ENCODE measurements at regions not wholly inside any gene's neighbourhood (a gene's known extent, or its start where the extent isn't known, plus 50 kb on each side); places are given as distances from the start of the nearest gene placed in this dataset.
A peak's percentile ranks its signal among the peaks of the same experiment; 100 is the strongest.

DNA sequence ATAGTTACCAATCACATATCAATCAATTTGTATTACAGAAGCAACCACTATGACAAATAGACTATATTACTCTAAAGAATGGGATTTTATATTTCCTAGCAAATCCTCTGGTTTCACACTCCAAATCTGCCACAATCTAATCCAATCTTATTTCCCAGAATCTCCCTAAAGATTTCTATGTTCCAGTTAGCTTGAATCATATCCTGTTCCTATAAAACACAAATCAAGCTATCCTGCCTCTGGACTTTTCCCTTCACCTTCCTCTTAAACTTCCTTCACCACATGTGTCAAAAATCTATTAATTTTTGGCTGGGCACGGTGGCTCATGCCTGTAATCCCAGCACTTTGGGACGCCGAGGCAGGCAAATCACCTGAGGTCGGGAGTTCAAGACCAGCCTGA is 50.0 kb downstream of the PIK3C2A start:
- no peak overlapping the region for H3K27ac ChIP-seq (ENCODE audit: low read depth in 1 of 2, low read length in 2 of 2)
- H3K4me3 ChIP-seq (ENCODE audit: low read length in 2 of 2), result no peak overlapping the region

DNA sequence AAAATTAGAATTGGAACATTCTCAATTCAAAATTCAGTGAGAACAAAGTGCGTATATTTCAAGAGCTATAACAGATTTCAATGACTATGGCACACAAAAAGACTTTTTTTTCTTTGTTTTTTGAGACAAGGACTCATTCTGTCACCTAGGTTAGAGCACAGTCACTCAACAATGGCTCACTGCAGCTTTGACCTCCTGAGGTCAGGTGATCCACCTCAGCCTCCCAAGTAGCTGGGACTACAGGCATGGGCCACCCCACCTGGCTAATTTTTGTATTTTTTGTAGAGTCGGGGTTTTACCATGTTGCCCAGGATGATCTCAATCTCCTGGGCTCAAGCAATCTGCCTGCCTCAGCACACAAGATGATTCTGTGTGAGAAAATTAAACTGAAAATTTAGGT is 51.5 kb downstream of the PIK3C2A start:
- ATAC-seq (ENCODE audit: low FRiP score) (no peak), DNase-seq (no peak)
- 95 to 97% methylated on average over 2 of the region's 2 CpGs for WGBS, 2 donors
- Histone ChIP-seq H3K9me3 (ENCODE audit: control insufficient read depth, low read length) (no peaks in the 10 kb centered on the region), H3K4me3 (ENCODE audit: low read length in 2 of 2) (no peak overlapping the region), H3K36me3 (ENCODE audit: control insufficient read depth in 1 of 2, insufficient read depth in 2 of 2, low read length in 1 of 2) (no peaks in the 10 kb centered on the region), H3K27me3 (ENCODE audit: control insufficient read depth in 1 of 2, insufficient read depth in 2 of 2, low read length in 1 of 2) (no peaks in the 10 kb centered on the region), H3K27ac (ENCODE audit: low read depth in 1 of 2, low read length in 2 of 2) (no peak overlapping the region), H3K4me1 (ENCODE audit: control insufficient read depth in 1 of 2, insufficient read depth in 2 of 2, low read length in 2 of 2) (peaks cover 2 to 5% of the 10 kb centered on the region in 2 donors)
- intact Hi-C loops (cut with DNase I), result loop anchor here in 1 of 2 donors (10.0 kb wide), 1 partner anchor 61 kb away; no protein-coding TSS in a partner anchor

More for the DNA sequence above, 50.0 kb downstream of the PIK3C2A start:
- WGBS, 2 donors, result 92 to 95% methylated on average over 4 of the region's 4 CpGs
- ATAC-seq (ENCODE audit: low FRiP score), result no peak
- intact Hi-C loops (cut with DNase I), result loop anchor here in 1 of 2 donors (10.0 kb wide), 1 partner anchor 63 kb away; no protein-coding TSS in a partner anchor
- Histone ChIP-seq H3K4me1 (ENCODE audit: control insufficient read depth in 1 of 2, insufficient read depth in 2 of 2, low read length in 2 of 2) (peaks cover 2 to 8% of the 10 kb centered on the region in 2 donors), H3K27me3 (ENCODE audit: control insufficient read depth in 1 of 2, insufficient read depth in 2 of 2, low read length in 1 of 2) (no peaks in the 10 kb centered on the region), H3K9me3 (ENCODE audit: control insufficient read depth, low read length) (no peaks in the 10 kb centered on the region), H3K36me3 (ENCODE audit: control insufficient read depth in 1 of 2, insufficient read depth in 2 of 2, low read length in 1 of 2) (no peaks in the 10 kb centered on the region)
- DNase-seq, result no peak

- no peak overlapping the region for H3K4me3 ChIP-seq (ENCODE audit: low read length in 2 of 2)
- ATAC-seq (ENCODE audit: low FRiP score), result no peak
- WGBS, 2 donors, result 97 to 100% methylated on average over 1 of the region's 1 CpG
- H3K27ac ChIP-seq (ENCODE audit: low read depth in 1 of 2, low read length in 2 of 2), result peak overlapping the region in 1 of 2 donors; percentile 76
- intact Hi-C loops (cut with DNase I), result loop anchor here in 1 of 2 donors (5.0 to 10.0 kb wide), 2 partner anchors 53 to 60 kb away; partner anchors contain the start of gene PIK3C2A
- no peaks in the 10 kb centered on the region for H3K9me3 ChIP-seq (ENCODE audit: control insufficient read depth, low read length)
- H3K27me3 ChIP-seq (ENCODE audit: control insufficient read depth in 1 of 2, insufficient read depth in 2 of 2, low read length in 1 of 2), result no peaks in the 10 kb centered on the region
- DNase-seq, result no peak
- H3K36me3 ChIP-seq (ENCODE audit: control insufficient read depth in 1 of 2, insufficient read depth in 2 of 2, low read length in 1 of 2), result no peaks in the 10 kb centered on the region
- H3K4me1 ChIP-seq (ENCODE audit: control insufficient read depth in 1 of 2, insufficient read depth in 2 of 2, low read length in 2 of 2), result peaks cover 4 to 5% of the 10 kb centered on the region in 2 donors
These were observed 53.2 kb downstream of the PIK3C2A start for GRCh38 chr11:17154409-17155159.

DNA sequence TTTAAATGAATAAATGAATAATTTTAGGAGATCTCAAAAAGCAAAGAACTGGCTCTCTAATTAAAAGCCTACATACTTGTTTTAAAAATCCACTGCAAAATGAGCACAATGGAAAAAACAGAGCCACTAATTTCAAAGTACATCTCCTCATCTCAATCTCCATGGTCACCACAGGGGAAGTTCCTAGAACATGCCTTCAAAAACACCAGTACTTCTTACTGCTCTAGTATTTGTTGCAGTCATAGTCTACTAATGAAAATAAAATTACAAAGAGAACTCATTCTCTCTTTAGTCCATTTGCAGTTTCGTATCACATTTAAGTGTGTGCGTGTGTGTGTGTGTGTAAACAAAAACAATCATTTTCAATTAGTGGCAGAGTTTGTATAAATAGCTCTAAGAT is 54.0 kb downstream of the PIK3C2A start:
- no peak for DNase-seq
- no peak for ATAC-seq (ENCODE audit: low FRiP score)
- H3K36me3 ChIP-seq (ENCODE audit: control insufficient read depth in 1 of 2, insufficient read depth in 2 of 2, low read length in 1 of 2), result no peaks in the 10 kb centered on the region
- H3K27ac ChIP-seq (ENCODE audit: low read depth in 1 of 2, low read length in 2 of 2), result peak overlapping the region in 1 of 2 donors; percentile 28
- intact Hi-C loops (cut with DNase I), result loop anchor here in 1 of 2 donors (5.0 to 10.0 kb wide), 2 partner anchors 54 to 59 kb away; partner anchors contain the start of gene PIK3C2A
- 58% methylated on average over 2 of the region's 2 CpGs for WGBS, 2 donors
- H3K4me3 ChIP-seq (ENCODE audit: low read length in 2 of 2), result no peak overlapping the region
- no peaks in the 10 kb centered on the region for H3K9me3 ChIP-seq (ENCODE audit: control insufficient read depth, low read length)
- H3K4me1 ChIP-seq (ENCODE audit: control insufficient read depth in 1 of 2, insufficient read depth in 2 of 2, low read length in 2 of 2), result peaks cover 2 to 5% of the 10 kb centered on the region in 2 donors
- no peaks in the 10 kb centered on the region for H3K27me3 ChIP-seq (ENCODE audit: control insufficient read depth in 1 of 2, insufficient read depth in 2 of 2, low read length in 1 of 2)

GRCh38 chr11:17152306-17152705 is 55.5 kb downstream of the PIK3C2A start:
- intact Hi-C loops (cut with DNase I), result loop anchor here in 1 of 2 donors (5.0 to 10.0 kb wide), 2 partner anchors 55 to 58 kb away; partner anchors contain the start of gene PIK3C2A
- H3K36me3 ChIP-seq (ENCODE audit: control insufficient read depth in 1 of 2, insufficient read depth in 2 of 2, low read length in 1 of 2), result no peaks in the 10 kb centered on the region
- 99 to 100% methylated on average over 1 of the region's 1 CpG for WGBS, 2 donors
- no peak overlapping the region for H3K27ac ChIP-seq (ENCODE audit: low read depth in 1 of 2, low read length in 2 of 2)
- DNase-seq, result no peak
- no peak for ATAC-seq (ENCODE audit: low FRiP score)
- H3K27me3 ChIP-seq (ENCODE audit: control insufficient read depth in 1 of 2, insufficient read depth in 2 of 2, low read length in 1 of 2), result no peaks in the 10 kb centered on the region
- no peak overlapping the region for H3K4me3 ChIP-seq (ENCODE audit: low read length in 2 of 2)
- no peaks in the 10 kb centered on the region for H3K9me3 ChIP-seq (ENCODE audit: control insufficient read depth, low read length)
- H3K4me1 ChIP-seq (ENCODE audit: control insufficient read depth in 1 of 2, insufficient read depth in 2 of 2, low read length in 2 of 2), result peaks cover 2 to 5% of the 10 kb centered on the region in 2 donors

DNA sequence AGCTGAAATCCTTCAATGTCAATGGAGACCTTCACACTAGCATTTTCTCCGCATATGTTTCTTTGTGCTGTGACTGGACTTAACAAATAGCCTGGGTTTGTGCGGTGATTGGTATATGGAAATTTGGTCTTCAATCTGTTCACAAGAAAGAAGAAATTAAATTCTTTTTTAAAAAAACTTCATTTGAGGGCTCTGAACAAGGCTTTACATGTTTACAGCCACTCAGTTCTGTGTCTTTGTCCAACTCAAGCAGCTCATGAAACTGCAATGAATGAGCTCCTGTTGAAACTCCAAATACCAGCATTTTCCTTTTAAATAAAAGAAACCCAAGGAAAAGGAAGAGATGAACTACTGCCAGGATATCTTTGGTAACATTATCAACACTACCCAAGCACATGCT is 57.3 kb downstream of the PIK3C2A start:
- Histone ChIP-seq H3K4me1 (ENCODE audit: control insufficient read depth in 1 of 2, insufficient read depth in 2 of 2, low read length in 2 of 2) (peaks cover 2 to 3% of the 10 kb centered on the region in 2 donors), H3K9me3 (ENCODE audit: control insufficient read depth, low read length) (no peaks in the 10 kb centered on the region), H3K27me3 (ENCODE audit: control insufficient read depth in 1 of 2, insufficient read depth in 2 of 2, low read length in 1 of 2) (no peaks in the 10 kb centered on the region), H3K4me3 (ENCODE audit: low read length in 2 of 2) (no peak overlapping the region), H3K36me3 (ENCODE audit: control insufficient read depth in 1 of 2, insufficient read depth in 2 of 2, low read length in 1 of 2) (peaks cover 0 to under 1% of the 10 kb centered on the region in 2 donors), H3K27ac (ENCODE audit: low read depth in 1 of 2, low read length in 2 of 2) (no peak overlapping the region)
- DNase-seq (no peak), ATAC-seq (ENCODE audit: low FRiP score) (no peak)
- WGBS, 2 donors, result 96 to 97% methylated on average over 2 of the region's 2 CpGs
- intact Hi-C loops (cut with DNase I), result loop anchor here in 1 of 2 donors (5.0 to 10.0 kb wide), 2 partner anchors 56 to 57 kb away; partner anchors contain the start of gene PIK3C2A

DNA sequence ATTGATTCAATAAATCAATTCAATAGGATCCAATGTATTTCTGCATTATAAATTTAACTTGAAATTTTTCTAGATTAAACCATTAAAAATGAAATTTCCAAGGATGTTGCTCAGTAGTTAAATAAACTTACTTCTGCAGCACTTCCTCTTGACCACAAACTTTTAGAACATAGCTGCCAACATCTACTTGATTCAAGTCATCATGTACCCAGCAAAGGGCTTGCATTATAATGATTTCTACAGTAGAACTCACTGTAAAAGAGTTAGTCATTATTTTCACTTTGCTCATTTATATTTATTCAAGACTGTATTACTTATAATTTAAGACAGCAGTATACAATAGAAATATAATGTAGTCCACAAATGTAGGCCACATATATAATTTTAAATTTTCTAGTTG is 59.2 kb downstream of the PIK3C2A start:
- Histone ChIP-seq H3K4me1 (ENCODE audit: control insufficient read depth in 1 of 2, insufficient read depth in 2 of 2, low read length in 2 of 2) (peaks cover 0 to 2% of the 10 kb centered on the region in 2 donors), H3K27me3 (ENCODE audit: control insufficient read depth in 1 of 2, insufficient read depth in 2 of 2, low read length in 1 of 2) (no peaks in the 10 kb centered on the region), H3K36me3 (ENCODE audit: control insufficient read depth in 1 of 2, insufficient read depth in 2 of 2, low read length in 1 of 2) (peaks cover 0 to 3% of the 10 kb centered on the region in 2 donors), H3K9me3 (ENCODE audit: control insufficient read depth, low read length) (no peaks in the 10 kb centered on the region), H3K27ac (ENCODE audit: low read depth in 1 of 2, low read length in 2 of 2) (no peak overlapping the region), H3K4me3 (ENCODE audit: low read length in 2 of 2) (no peak overlapping the region)
- ATAC-seq (ENCODE audit: low FRiP score) (no peak), DNase-seq (no peak)
- intact Hi-C loops (cut with DNase I), result no loop called here

GRCh38 chr11:17145972-17146371 is 61.8 kb downstream of the PIK3C2A start:
- Histone ChIP-seq H3K27ac (ENCODE audit: low read depth in 1 of 2, low read length in 2 of 2) (no peak overlapping the region), H3K4me3 (ENCODE audit: low read length in 2 of 2) (no peak overlapping the region), H3K4me1 (ENCODE audit: control insufficient read depth in 1 of 2, insufficient read depth in 2 of 2, low read length in 2 of 2) (no peaks in the 10 kb centered on the region), H3K9me3 (ENCODE audit: control insufficient read depth, low read length) (no peaks in the 10 kb centered on the region), H3K27me3 (ENCODE audit: control insufficient read depth in 1 of 2, insufficient read depth in 2 of 2, low read length in 1 of 2) (no peaks in the 10 kb centered on the region), H3K36me3 (ENCODE audit: control insufficient read depth in 1 of 2, insufficient read depth in 2 of 2, low read length in 1 of 2) (peaks cover 0 to 8% of the 10 kb centered on the region in 2 donors)
- intact Hi-C loops (cut with DNase I), result no loop called here
- no peak for ATAC-seq (ENCODE audit: low FRiP score)
- no peak for DNase-seq

- H3K4me1 ChIP-seq (ENCODE audit: control insufficient read depth in 1 of 2, insufficient read depth in 2 of 2, low read length in 2 of 2), result no peaks in the 10 kb centered on the region
- DNase-seq (no peak), ATAC-seq (ENCODE audit: low FRiP score) (no peak)
- H3K36me3 ChIP-seq (ENCODE audit: control insufficient read depth in 1 of 2, insufficient read depth in 2 of 2, low read length in 1 of 2), result peaks cover 0 to 8% of the 10 kb centered on the region in 2 donors
- no peak overlapping the region for H3K27ac ChIP-seq (ENCODE audit: low read depth in 1 of 2, low read length in 2 of 2)
- intact Hi-C loops (cut with DNase I), result no loop called here
- no peaks in the 10 kb centered on the region for H3K27me3 ChIP-seq (ENCODE audit: control insufficient read depth in 1 of 2, insufficient read depth in 2 of 2, low read length in 1 of 2)
- no peaks in the 10 kb centered on the region for H3K9me3 ChIP-seq (ENCODE audit: control insufficient read depth, low read length)
- WGBS, 2 donors, result 96 to 98% methylated on average over 2 of the region's 2 CpGs
- no peak overlapping the region for H3K4me3 ChIP-seq (ENCODE audit: low read length in 2 of 2)
These were observed 65.0 kb upstream of the RPS13 start for GRCh38 chr11:17142450-17142849.
